ENCODE measurements at regions not wholly inside any gene's neighbourhood (a gene's known extent, or its start where the extent isn't known, plus 50 kb on each side); places are given as distances from the start of the nearest gene placed in this dataset.

DNA sequence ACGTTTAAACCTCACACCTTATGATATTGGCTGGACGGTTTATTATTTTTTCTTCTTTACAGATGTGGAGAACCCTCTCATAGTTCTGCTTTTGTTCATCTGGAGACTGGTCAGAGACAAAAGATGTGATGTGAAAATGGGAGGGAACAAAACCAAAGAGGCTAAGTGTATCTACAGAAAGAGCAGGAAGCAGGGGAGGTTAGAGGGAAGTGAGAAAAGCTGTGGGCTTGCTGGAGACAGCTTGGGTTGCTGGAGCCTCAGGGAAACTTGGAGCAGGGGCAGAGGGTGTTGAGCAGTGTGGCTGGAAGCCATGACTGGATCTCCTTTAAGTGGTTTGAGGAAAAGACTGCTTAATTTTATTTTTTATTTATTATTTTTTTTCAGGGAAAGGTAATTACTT, 79.0 kb upstream of the SNX19 start:
- no peak for TF ChIP-seq CTCF (IDR thresholded peaks at IDR 0.05; ENCODE audit: low read depth, low read length)
- no peaks in the 10 kb centered on the region for H3K27me3 ChIP-seq (ENCODE audit: control insufficient read depth, insufficient read depth, low read length)
- H3K4me3 ChIP-seq (ENCODE audit: low read depth, low read length) = no peak overlapping the region
- peaks cover 2% of the 10 kb centered on the region; the same call in 1 of the 2 replicates for H3K9me3 ChIP-seq (ENCODE audit: control insufficient read depth, insufficient read depth, low read length)
- ChIA-PET CTCF (interaction anchor here (2.1 kb wide), 1 partner anchor 14 kb away, joined by 6 read pairs; no protein-coding TSS in a partner anchor), POLR2A (no interaction called here)
- H3K27ac ChIP-seq (ENCODE audit: low read depth, low read length) = no peak overlapping the region
- no peak for DNase-seq (ENCODE audit: low read depth, low spot score)

DNA sequence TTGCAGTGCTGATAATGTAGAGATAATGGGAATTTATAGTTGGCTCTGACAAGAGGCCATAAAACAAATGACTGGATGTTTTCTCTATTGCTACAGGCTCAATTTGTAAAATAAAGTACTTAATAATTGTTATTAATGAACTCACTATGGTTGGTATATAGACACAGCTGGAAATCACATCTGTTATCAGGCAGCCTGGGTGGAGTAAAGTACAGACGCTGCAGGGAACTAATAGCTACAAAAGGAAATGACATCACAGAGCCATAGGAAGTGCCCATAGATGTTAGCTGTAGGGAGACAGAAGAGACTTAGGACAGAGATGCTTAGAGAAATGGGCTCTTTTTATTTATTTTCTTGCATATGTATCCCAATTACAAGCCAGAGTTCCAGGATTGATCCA, 81.0 kb upstream of the SNX19 start:
- Histone ChIP-seq H3K9me3 (ENCODE audit: control insufficient read depth, insufficient read depth, low read length) (peaks cover 2% of the 10 kb centered on the region; the same call in 1 of the 2 replicates), H3K27ac (ENCODE audit: low read depth, low read length) (no peak overlapping the region), H3K4me3 (ENCODE audit: low read depth, low read length) (no peak overlapping the region), H3K27me3 (ENCODE audit: control insufficient read depth, insufficient read depth, low read length) (no peaks in the 10 kb centered on the region)
- no peak for TF ChIP-seq CTCF (IDR thresholded peaks at IDR 0.05; ENCODE audit: low read depth, low read length)
- DNase-seq (ENCODE audit: low read depth, low spot score) = no peak
- ChIA-PET POLR2A (no interaction called here), CTCF (interaction anchor here (0.7 to 2.2 kb wide), 3 partner anchors 73 to 677 kb away, joined by 3 to 9 read pairs (median 5); partner anchors contain the start of gene SNX19)

DNA sequence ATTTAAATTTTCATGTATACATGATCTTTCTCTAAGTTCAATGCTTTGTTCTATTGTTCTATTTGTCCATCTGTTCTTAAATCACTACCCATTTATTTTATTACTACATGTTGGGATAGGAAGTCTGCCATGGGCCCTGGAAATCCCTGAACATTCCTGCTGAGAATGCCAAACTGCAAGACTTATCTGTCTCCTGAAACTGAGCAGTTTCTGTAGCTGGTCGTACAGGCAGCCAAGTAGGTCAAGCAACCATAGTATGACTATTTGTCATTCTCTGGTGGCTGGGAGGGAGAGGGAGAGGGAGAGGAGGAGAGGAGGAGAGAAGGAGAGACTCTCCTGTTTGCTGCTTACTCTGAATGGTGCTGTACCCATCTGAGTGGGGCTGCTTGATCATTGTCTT, 82.8 kb upstream of the SNX19 start:
- no peaks in the 10 kb centered on the region for H3K27me3 ChIP-seq (ENCODE audit: control insufficient read depth, insufficient read depth, low read length)
- peaks cover 2% of the 10 kb centered on the region; the same call in 1 of the 2 replicates for H3K9me3 ChIP-seq (ENCODE audit: control insufficient read depth, insufficient read depth, low read length)
- ChIA-PET CTCF (interaction anchor here (1.0 to 1.8 kb wide), 4 partner anchors 19 to 675 kb away, joined by 3 to 8 read pairs (median 4); no protein-coding TSS in a partner anchor), POLR2A (no interaction called here)
- peak overlapping the region; percentile 81 for H3K27ac ChIP-seq (ENCODE audit: low read depth, low read length)
- no peak for TF ChIP-seq CTCF (IDR thresholded peaks at IDR 0.05; ENCODE audit: low read depth, low read length)
- no peak for DNase-seq (ENCODE audit: low read depth, low spot score)
- no peak overlapping the region for H3K4me3 ChIP-seq (ENCODE audit: low read depth, low read length)

GRCh38 chr11:130999992-131000770, 83.9 kb upstream of the SNX19 start:
- TF ChIP-seq CTCF (IDR thresholded peaks at IDR 0.05; ENCODE audit: low read depth, low read length) = no peak
- DNase-seq (ENCODE audit: low read depth, low spot score) = peak; percentile 95
- ChIA-PET POLR2A (interaction anchor here (0.8 to 1.4 kb wide), 4 partner anchors 33 to 616 kb away, joined by 3 to 6 read pairs (median 3); partner anchors contain the start of gene SNX19), CTCF (interaction anchor here (1.0 to 1.8 kb wide), 3 partner anchors 9 to 84 kb away, joined by 3 to 8 read pairs (median 4); no protein-coding TSS in a partner anchor)
- Histone ChIP-seq H3K27ac (ENCODE audit: low read depth, low read length) (no peak overlapping the region), H3K9me3 (ENCODE audit: control insufficient read depth, insufficient read depth, low read length) (peaks cover 2% of the 10 kb centered on the region; the same call in 1 of the 2 replicates), H3K4me3 (ENCODE audit: low read depth, low read length) (no peak overlapping the region), H3K27me3 (ENCODE audit: control insufficient read depth, insufficient read depth, low read length) (no peaks in the 10 kb centered on the region)

GRCh38 chr11:131002145-131002544, 85.9 kb upstream of the SNX19 start:
- Histone ChIP-seq H3K27me3 (ENCODE audit: control insufficient read depth, insufficient read depth, low read length) (no peaks in the 10 kb centered on the region), H3K9me3 (ENCODE audit: control insufficient read depth, insufficient read depth, low read length) (peaks cover 2% of the 10 kb centered on the region; the same call in 1 of the 2 replicates), H3K27ac (ENCODE audit: low read depth, low read length) (no peak overlapping the region), H3K4me3 (ENCODE audit: low read depth, low read length) (no peak overlapping the region)
- TF ChIP-seq CTCF (IDR thresholded peaks at IDR 0.05; ENCODE audit: low read depth, low read length) = no peak
- DNase-seq (ENCODE audit: low read depth, low spot score) = no peak
- ChIA-PET POLR2A (no interaction called here), CTCF (interaction anchor here (1.2 kb wide), 1 partner anchor 672 kb away, joined by 5 read pairs; no protein-coding TSS in a partner anchor)

Measured in AG04450 (cell line).